GM23248 (cell line): ENCODE measurements at regions not wholly inside any gene's neighbourhood (a gene's known extent, or its start where the extent isn't known, plus 50 kb on each side); places are given as distances from the start of the nearest gene placed in this dataset.

Source experiments
- EZH2 ChIP-seq: fragments of 200-600 bp; sonication (generic); IDR thresholded peaks from 2 replicates; pipeline ENCODE4 v1.6.1; 2018; ENCODE audit warnings: antibody characterized with exemption, mild to moderate bottlenecking; ENCODE audit not compliant: insufficient read depth, poor library complexity, severe bottlenecking
- EZH2phosphoT487 ChIP-seq: fragments of 200-600 bp; sonication (generic); IDR thresholded peaks from 2 replicates; pipeline ENCODE4 v1.6.1; 2018; ENCODE audit warnings: antibody characterized with exemption, moderate library complexity, mild to moderate bottlenecking, low read depth; ENCODE audit not compliant: insufficient read depth

GRCh38 chr18:47507651-47508050 lies 256.2 kb upstream of the SKOR2 start:
- TF ChIP-seq EZH2phosphoT487 (no peak), EZH2 (no peak)
